ENCODE measurements at regions not wholly inside any gene's neighbourhood (a gene's known extent, or its start where the extent isn't known, plus 50 kb on each side); places are given as distances from the start of the nearest gene placed in this dataset.

GRCh38 chr19:30103981-30104380 lies 161.9 kb downstream of the URI1 start:
- no peak for TF ChIP-seq EZH2 (IDR thresholded peaks at IDR 0.05; ENCODE audit: borderline replicate concordance, low read depth, low read length, poor library complexity, severe bottlenecking)
- no peak for TF ChIP-seq CTCF (conservative IDR thresholded peaks at IDR 0.05; ENCODE audit: low read depth, low read length)
